Globus pallidus (tissue), 1 donor: ENCODE measurements at regions not wholly inside any gene's neighbourhood (a gene's known extent, or its start where the extent isn't known, plus 50 kb on each side); places are given as distances from the start of the nearest gene placed in this dataset.

Experiments used
- DNase-seq: peaks from one replicate; pipeline ENCODE4 v3.0.0-alpha.2; 2015; ENCODE audit warnings: low spot score

- DNase-seq, result no peak
These were observed 226.8 kb upstream of the HMGA2 start for GRCh38 chr12:65597527-65597926.

- DNase-seq, result no peak
These were observed 225.6 kb upstream of the HMGA2 start for GRCh38 chr12:65598688-65599087.

- DNase-seq, result no peak
These were observed 222.1 kb upstream of the HMGA2 start for GRCh38 chr12:65602253-65602609.

GRCh38 chr12:65602610-65603295 lies 221.5 kb upstream of the HMGA2 start:
- DNase-seq, result peak; percentile 64

- DNase-seq, result no peak
These were observed 220.6 kb upstream of the HMGA2 start for GRCh38 chr12:65603438-65604351.

GRCh38 chr12:65605019-65605418 lies 219.3 kb upstream of the HMGA2 start:
- no peak for DNase-seq

- DNase-seq, result no peak
These were observed 218.1 kb upstream of the HMGA2 start for GRCh38 chr12:65606008-65606766.

- no peak for DNase-seq
These were observed 216.9 kb upstream of the HMGA2 start for GRCh38 chr12:65607401-65607841.

GRCh38 chr12:65608319-65608916 lies 215.9 kb upstream of the HMGA2 start:
- no peak for DNase-seq

GRCh38 chr12:65609359-65609771 lies 214.9 kb upstream of the HMGA2 start:
- DNase-seq, result no peak

- no peak for DNase-seq
These were observed 212.9 kb upstream of the HMGA2 start for GRCh38 chr12:65611396-65611795.

- DNase-seq, result no peak
These were observed 211.8 kb upstream of the HMGA2 start for GRCh38 chr12:65612440-65612839.

GRCh38 chr12:65613692-65614091 lies 210.6 kb upstream of the HMGA2 start:
- DNase-seq, result no peak

- no peak for DNase-seq
These were observed 209.9 kb upstream of the HMGA2 start for GRCh38 chr12:65614259-65614889.

GRCh38 chr12:65615118-65615517 lies 209.2 kb upstream of the HMGA2 start:
- DNase-seq, result no peak

GRCh38 chr12:65616022-65616421 lies 208.3 kb upstream of the HMGA2 start:
- no peak for DNase-seq

GRCh38 chr12:65618588-65618987 lies 205.7 kb upstream of the HMGA2 start:
- DNase-seq, result no peak

- DNase-seq, result no peak
These were observed 205.3 kb upstream of the HMGA2 start for GRCh38 chr12:65619018-65619417.

GRCh38 chr12:65620046-65620445 lies 204.2 kb upstream of the HMGA2 start:
- no peak for DNase-seq

- DNase-seq, result peak; percentile 26
These were observed 202.2 kb upstream of the HMGA2 start for GRCh38 chr12:65622056-65622455.

GRCh38 chr12:65623507-65623906 lies 200.8 kb upstream of the HMGA2 start:
- DNase-seq, result no peak
